Astrocyte of the cerebellum (primary cell): ENCODE measurements at regions not wholly inside any gene's neighbourhood (a gene's known extent, or its start where the extent isn't known, plus 50 kb on each side); places are given as distances from the start of the nearest gene placed in this dataset.

Experiments
- DNase-seq: peaks from one replicate; pipeline ENCODE4 v3.0.0-alpha.2; 2011; ENCODE audit warnings: low read depth
- H3K4me3 ChIP-seq: 2 replicates; pipeline ENCODE4 v1.5.1; 2011; ENCODE audit warnings: mild to moderate bottlenecking, low read depth, low read length, moderate library complexity
- in situ Hi-C: cut with HindIII; loops from 2 replicates; pipeline ENCODE4 v1.10.0; 2017; ENCODE audit warnings: low sequenced_read_pairs
- TF ChIP-seq, protein P1 (sequence below): IDR thresholded peaks from 2 replicates; pipeline ENCODE4 v1.5.1; 2012; ENCODE audit warnings: low read length, low read depth, moderate library complexity, mild to moderate bottlenecking; ENCODE audit errors: missing control alignments

DNA sequence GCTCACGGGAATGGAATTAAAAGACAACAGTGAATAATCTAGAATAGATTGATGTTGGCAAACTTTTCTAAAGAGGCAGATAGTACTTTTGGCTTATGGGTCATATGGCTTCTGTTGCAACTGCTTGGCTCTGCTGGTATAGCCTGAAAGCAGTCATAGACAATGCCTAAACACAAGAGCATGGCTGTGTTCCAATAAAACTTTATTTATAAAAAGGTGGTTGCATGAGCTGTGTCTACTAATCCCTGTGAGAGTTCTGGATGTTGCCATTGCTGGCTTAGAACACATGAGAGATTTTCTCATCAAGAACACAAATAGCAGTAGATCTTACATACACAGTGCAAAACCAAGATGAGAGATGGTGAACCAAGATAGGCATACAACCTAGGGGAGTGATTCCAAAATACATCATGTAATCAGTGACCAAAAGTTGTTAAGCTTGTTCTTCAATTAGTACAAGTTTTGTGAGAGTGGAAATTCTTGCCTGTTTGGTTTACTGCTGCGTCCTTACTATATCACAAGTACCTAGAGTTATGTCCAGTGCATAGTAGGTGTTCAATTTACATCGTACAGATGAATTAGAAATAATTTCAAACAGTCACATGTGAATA, 380.0 kb downstream of the METTL4 start:
- in situ Hi-C loops = loop anchor here (5.0 kb wide), 1 partner anchor 44 kb away; no protein-coding TSS in a partner anchor
- DNase-seq = no peak
- TF ChIP-seq, protein P1, sequence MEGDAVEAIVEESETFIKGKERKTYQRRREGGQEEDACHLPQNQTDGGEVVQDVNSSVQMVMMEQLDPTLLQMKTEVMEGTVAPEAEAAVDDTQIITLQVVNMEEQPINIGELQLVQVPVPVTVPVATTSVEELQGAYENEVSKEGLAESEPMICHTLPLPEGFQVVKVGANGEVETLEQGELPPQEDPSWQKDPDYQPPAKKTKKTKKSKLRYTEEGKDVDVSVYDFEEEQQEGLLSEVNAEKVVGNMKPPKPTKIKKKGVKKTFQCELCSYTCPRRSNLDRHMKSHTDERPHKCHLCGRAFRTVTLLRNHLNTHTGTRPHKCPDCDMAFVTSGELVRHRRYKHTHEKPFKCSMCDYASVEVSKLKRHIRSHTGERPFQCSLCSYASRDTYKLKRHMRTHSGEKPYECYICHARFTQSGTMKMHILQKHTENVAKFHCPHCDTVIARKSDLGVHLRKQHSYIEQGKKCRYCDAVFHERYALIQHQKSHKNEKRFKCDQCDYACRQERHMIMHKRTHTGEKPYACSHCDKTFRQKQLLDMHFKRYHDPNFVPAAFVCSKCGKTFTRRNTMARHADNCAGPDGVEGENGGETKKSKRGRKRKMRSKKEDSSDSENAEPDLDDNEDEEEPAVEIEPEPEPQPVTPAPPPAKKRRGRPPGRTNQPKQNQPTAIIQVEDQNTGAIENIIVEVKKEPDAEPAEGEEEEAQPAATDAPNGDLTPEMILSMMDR = no peak
- H3K4me3 ChIP-seq = no peak overlapping the region

DNA sequence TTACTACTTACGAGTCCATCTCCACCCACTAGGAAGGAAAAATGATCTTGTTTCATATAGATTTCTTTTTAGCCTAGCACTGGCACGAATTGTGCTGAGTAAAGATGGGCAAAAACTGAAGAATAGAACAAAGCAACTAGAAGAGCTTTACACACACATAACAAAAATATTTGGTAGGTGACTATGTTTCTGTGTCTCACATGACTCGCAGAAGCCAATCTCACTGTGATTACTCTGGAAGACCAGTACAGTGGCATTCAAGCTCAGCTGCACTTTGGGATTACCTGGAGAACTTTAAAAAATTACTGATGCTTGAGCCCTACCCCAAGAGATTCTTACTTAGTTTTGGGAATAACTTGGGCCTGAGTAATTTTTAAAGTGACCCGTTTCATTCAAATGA, 378.7 kb downstream of the METTL4 start:
- TF ChIP-seq, protein P1 = no peak
- no peak for DNase-seq
- in situ Hi-C loops = loop anchor here (5.0 kb wide), 1 partner anchor 45 kb away; no protein-coding TSS in a partner anchor
- H3K4me3 ChIP-seq = no peak overlapping the region

DNA sequence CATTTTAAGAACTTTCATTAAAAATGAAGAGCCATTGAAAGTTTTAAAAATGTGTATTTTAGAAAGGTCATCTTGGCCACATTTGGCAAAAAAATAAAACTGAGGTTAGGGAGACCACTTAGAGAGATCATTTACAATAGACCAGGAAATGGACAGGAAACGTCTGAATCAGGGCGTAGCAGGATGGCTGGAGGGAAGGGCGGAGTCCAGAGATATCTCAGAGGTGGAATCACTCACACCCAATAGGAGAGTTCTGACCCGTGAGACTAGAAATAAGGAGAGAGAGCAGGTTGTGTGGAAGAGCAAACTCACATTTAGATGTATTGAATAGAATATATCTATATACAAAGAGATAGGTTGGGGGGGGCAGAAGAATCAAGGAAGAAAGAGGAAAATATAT, 373.4 kb downstream of the METTL4 start:
- H3K4me3 ChIP-seq = no peak overlapping the region
- TF ChIP-seq, protein P1 = no peak
- in situ Hi-C loops = no loop called here
- no peak for DNase-seq

DNA sequence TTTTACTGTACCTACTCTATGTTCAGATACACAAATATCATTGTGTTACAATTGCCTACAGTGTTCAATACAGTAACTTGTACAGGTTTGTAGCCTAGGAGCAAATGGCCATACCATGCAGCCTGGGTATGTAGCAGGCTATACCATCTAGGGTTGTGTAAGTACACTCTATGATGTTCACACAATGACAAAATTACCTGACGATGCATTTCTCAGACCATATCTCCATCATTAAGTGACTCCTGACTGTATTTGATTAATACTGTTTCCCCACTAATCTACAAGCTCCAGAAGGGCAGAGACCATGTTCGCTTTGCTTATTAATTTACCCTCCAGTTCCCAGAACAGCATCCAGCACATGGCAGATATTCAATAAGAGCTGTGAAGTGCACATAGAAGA, 372.2 kb downstream of the METTL4 start:
- in situ Hi-C loops = no loop called here
- no peak for DNase-seq
- H3K4me3 ChIP-seq = no peak overlapping the region
- TF ChIP-seq, protein P1 = no peak

DNA sequence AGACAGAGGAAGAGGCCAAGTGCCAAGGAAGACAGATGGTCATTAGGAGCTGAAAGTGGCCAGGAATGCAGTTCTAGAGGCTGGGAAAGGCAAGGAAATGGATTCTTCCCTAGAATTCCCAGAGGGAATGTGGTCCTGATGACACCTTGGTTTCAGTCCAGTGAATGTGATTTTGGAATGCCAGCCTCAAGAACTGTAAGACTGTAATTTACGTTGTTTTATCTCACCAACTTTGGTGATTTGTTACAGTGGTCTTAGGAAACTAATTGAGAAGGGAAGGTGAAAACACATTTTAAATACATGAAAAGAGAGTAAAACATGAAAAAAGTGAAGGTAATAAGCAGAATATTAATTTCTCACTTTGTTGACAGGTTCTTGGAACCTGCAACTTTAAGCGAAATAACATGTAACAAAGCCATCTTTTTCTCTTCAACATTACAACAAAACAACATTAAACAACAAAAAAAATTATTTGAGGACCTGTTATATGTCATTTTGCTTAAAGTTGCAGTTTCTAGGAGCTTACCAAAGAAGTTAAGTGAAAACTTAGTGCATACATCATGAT, 370.2 kb downstream of the METTL4 start:
- no peak for DNase-seq
- TF ChIP-seq, protein P1 = no peak
- in situ Hi-C loops = no loop called here

DNA sequence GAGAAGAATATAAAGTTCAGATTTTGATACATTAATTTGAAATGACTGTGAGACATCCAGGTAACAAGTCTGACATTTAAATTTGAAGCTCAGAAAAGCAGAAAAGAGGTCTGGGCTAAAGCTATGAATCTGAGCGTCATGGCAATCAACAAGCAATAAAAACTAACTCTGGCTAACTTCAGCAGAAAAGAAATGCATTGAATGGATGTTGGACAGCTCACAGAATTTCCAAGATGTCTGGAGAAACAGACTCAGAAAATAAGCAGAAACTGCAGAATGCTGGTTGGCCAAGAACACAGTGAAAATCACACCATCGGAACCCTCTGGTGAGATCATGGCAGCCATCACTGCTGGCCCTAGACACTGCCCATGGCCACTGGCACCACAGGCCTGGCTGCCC, 366.6 kb downstream of the METTL4 start:
- H3K4me3 ChIP-seq = no peak overlapping the region
- TF ChIP-seq, protein P1 = no peak
- in situ Hi-C loops = no loop called here
- no peak for DNase-seq

More for the DNA sequence above, 370.2 kb downstream of the METTL4 start:
- H3K4me3 ChIP-seq = no peak overlapping the region

DNA sequence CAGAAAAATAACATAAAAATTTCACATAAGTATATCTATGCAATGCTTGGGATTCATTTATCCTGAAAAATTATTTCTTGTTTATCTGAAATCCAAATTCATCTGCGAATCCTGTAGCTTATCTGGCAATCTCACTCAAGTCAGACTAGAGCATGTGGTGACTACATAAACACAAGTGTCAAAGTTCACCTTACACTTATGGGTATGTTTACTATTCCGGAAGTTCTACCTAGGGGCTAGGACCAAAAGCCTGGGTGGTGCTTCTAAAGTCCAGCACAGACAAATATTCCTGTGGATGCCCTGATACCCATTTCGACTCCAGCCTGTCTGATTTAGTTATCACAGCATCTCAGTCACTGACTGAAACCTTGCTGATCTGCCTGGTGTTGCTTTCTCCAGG, 364.0 kb downstream of the METTL4 start:
- DNase-seq = no peak
- TF ChIP-seq, protein P1 = no peak
- in situ Hi-C loops = no loop called here
- no peak overlapping the region for H3K4me3 ChIP-seq
